IMR-90 (cell line): ENCODE measurements at regions not wholly inside any gene's neighbourhood (a gene's known extent, or its start where the extent isn't known, plus 50 kb on each side); places are given as distances from the start of the nearest gene placed in this dataset.

Source experiments
- CEBPB ChIP-seq: IDR thresholded peaks from 2 replicates; pipeline ENCODE4 v1.6.1; 2012; ENCODE audit warnings: low read depth, low read length, improper control_type of control experiment
- CTCF ChIP-seq: conservative IDR thresholded peaks from 2 replicates; pipeline ENCODE4 v1.5.1; 2012; ENCODE audit warnings: mild to moderate bottlenecking, low read depth, low read length, improper control_type of control experiment
- POLR2A ChIP-seq: IDR thresholded peaks from 2 replicates; pipeline ENCODE4 v1.6.1; 2012; ENCODE audit warnings: mild to moderate bottlenecking, low read depth, low read length
- SMC3 ChIP-seq: fragments of 150-350 bp; IDR thresholded peaks from 2 replicates; pipeline ENCODE4 v1.6.1; 2016; ENCODE audit warnings: low read depth, mild to moderate bottlenecking, antibody characterized with exemption, low read length, moderate library complexity

GRCh38 chr6:33907227-33907626 lies 103.4 kb upstream of the MLN start:
- TF ChIP-seq POLR2A, result no peak
- no peak for TF ChIP-seq CTCF
- TF ChIP-seq CEBPB, result no peak
- TF ChIP-seq SMC3, result no peak
